A549 (cell line): ENCODE measurements at regions not wholly inside any gene's neighbourhood (a gene's known extent, or its start where the extent isn't known, plus 50 kb on each side); places are given as distances from the start of the nearest gene placed in this dataset.

Source experiments
- ATAC-seq, 2 experiments: fragments of 200-7000 bp in 1 of 2; fragments of >200 bp in 1 of 2; cut with Nextera tagmentation in 1 of 2; cut with Tn5 transposase in 1 of 2; 3 replicates each; pipeline versions ENCODE4 v1.8.0 to v1.9.1; 2018 to 2020; ENCODE audit warnings: mild to moderate bottlenecking in 1 of 2, moderate library complexity in 1 of 2
- CTCF ChIA-PET: fragments of 300-600 bp; sonication (Branson Sonifier 250); formaldehyde crosslinking; extraction: SDS; loops from one replicate; lab custom pipeline; 2021; ENCODE audit warnings: antibody characterized with exemption, inconsistent platforms; lab: Yijun Ruan, JAX
- POLR2A ChIA-PET: fragments of 350-600 bp; formaldehyde crosslinking; extraction: SDS; loops from one replicate; lab custom pipeline; 2021; ENCODE audit warnings: antibody characterized with exemption, inconsistent platforms; lab: Yijun Ruan, JAX
- DNase-seq, 2 experiments: peaks; one replicate each; pipeline versions ENCODE4 v3.0.0 to v3.0.0-alpha.2; 2011 to 2016; ENCODE audit warnings: low read depth in 1 of 2, low spot score in 1 of 2
- FAIRE-seq: peaks from 2 replicates; lab custom pipeline; 2011; peaks lifted over from hg19 to GRCh38; lab: Jason Lieb, UNC
- H3K27ac ChIP-seq, 2 experiments: fragments of >200 bp; sonication (Bioruptor Twin); formaldehyde crosslinking; 3 replicates each; pipeline ENCODE4 v1.5.1; 2016 to 2017
- H3K4me1 ChIP-seq: fragments of >200 bp; sonication (Bioruptor Twin); formaldehyde crosslinking; 3 replicates; pipeline ENCODE4 v1.6.1; 2016
- H3K4me2 ChIP-seq: fragments of >200 bp; sonication (Bioruptor Twin); formaldehyde crosslinking; 3 replicates; pipeline ENCODE4 v1.6.1; 2016
- H3K4me3 ChIP-seq: fragments of >200 bp; sonication (Bioruptor Twin); formaldehyde crosslinking; 3 replicates; pipeline ENCODE4 v1.5.1; 2016
- H3K9me3 ChIP-seq: fragments of >200 bp; sonication (Bioruptor Twin); formaldehyde crosslinking; 3 replicates; pipeline ENCODE4 v1.6.1; 2016
- FOSB ChIP-seq: fragments of 250-450 bp; sonication (Bioruptor Pico); IDR thresholded peaks from 2 replicates; pipeline ENCODE4 v1.5.0; 2020; ENCODE audit warnings: mild to moderate bottlenecking, moderate library complexity
- FOSL2 ChIP-seq, 2 experiments: fragments of 450-650 bp in 1 of 2; fragments of >200 bp in 1 of 2; sonication (Bioruptor Twin) in 1 of 2; formaldehyde crosslinking; IDR thresholded peaks; 2 replicates each; pipeline versions ENCODE4 v1.5.0 to v1.6.1; 2016 to 2020; ENCODE audit warnings: mild to moderate bottlenecking in 1 of 2, moderate library complexity in 1 of 2
- FOXS1 ChIP-seq: fragments of 250-450 bp; sonication (Bioruptor Pico); IDR thresholded peaks from 2 replicates; pipeline ENCODE4 v1.5.0; 2020; ENCODE audit warnings: mild to moderate bottlenecking, moderate library complexity
- HOXA7 ChIP-seq: fragments of 250-450 bp; sonication (Bioruptor Pico); IDR thresholded peaks from 2 replicates; pipeline ENCODE4 v1.5.0; 2020; ENCODE audit warnings: mild to moderate bottlenecking, moderate library complexity
- HOXB13 ChIP-seq: fragments of 250-450 bp; sonication (Bioruptor Pico); IDR thresholded peaks from 2 replicates; pipeline ENCODE4 v1.5.0; 2020; ENCODE audit warnings: low read depth, mild to moderate bottlenecking, moderate library complexity
- JUN ChIP-seq, 2 experiments: fragments of >200 bp; sonication (Bioruptor Twin); formaldehyde crosslinking; IDR thresholded peaks; 2 replicates in 1 of 2; 3 replicates in 1 of 2; pipeline ENCODE4 v1.6.1; 2016 to 2017
- NFE2L2 ChIP-seq: fragments of 150-350 bp; conservative IDR thresholded peaks from 2 replicates; pipeline ENCODE4 v1.6.1; 2014; ENCODE audit warnings: low read length
- NPAS2 ChIP-seq: fragments of 250-450 bp; sonication (Bioruptor Pico); IDR thresholded peaks from 2 replicates; pipeline ENCODE4 v1.8.0; 2022; ENCODE audit warnings: mild to moderate bottlenecking, moderate library complexity, borderline replicate concordance
- RARB ChIP-seq: fragments of 250-450 bp; sonication (Bioruptor Pico); IDR thresholded peaks from 2 replicates; pipeline ENCODE4 v1.8.0; 2021; ENCODE audit warnings: mild to moderate bottlenecking, moderate library complexity
- RCOR1 ChIP-seq: fragments of 150-350 bp; IDR thresholded peaks from 2 replicates; pipeline ENCODE4 v1.6.1; 2014; ENCODE audit warnings: antibody characterized with exemption, low read length, low read depth
- RFX5 ChIP-seq: fragments of 450-650 bp; IDR thresholded peaks from 2 replicates; pipeline ENCODE4 v1.7.1; 2014; ENCODE audit warnings: antibody characterized with exemption, mild to moderate bottlenecking, moderate library complexity
- RNF2 ChIP-seq: fragments of 200-600 bp; sonication (generic); IDR thresholded peaks from 2 replicates; pipeline ENCODE4 v1.6.1; 2016; ENCODE audit warnings: low read depth, mild to moderate bottlenecking, antibody characterized with exemption, moderate library complexity, borderline replicate concordance
- TP53 ChIP-seq: fragments of 250-450 bp; sonication (Bioruptor Pico); IDR thresholded peaks from 2 replicates; pipeline ENCODE4 v1.5.0; 2021; ENCODE audit warnings: mild to moderate bottlenecking, moderate library complexity
- ZSCAN20 ChIP-seq: fragments of 250-450 bp; sonication (Bioruptor Pico); IDR thresholded peaks from 2 replicates; pipeline ENCODE4 v1.8.0; 2022; ENCODE audit warnings: mild to moderate bottlenecking, moderate library complexity
- WGBS: methylation state at CpG from one replicate; pipeline ENCODE4 v1.1.6; 2017; ENCODE audit errors: missing lambda C conversion rate; 5-methylcytosine and 5-hydroxymethylcytosine counted together
- TF ChIP-seq, protein P1 (sequence below): fragments of 250-450 bp; sonication (Bioruptor Pico); IDR thresholded peaks from 2 replicates; pipeline ENCODE4 v1.5.0; 2021; ENCODE audit warnings: mild to moderate bottlenecking, moderate library complexity, borderline replicate concordance
- TF ChIP-seq, protein P2 (sequence below): fragments of >200 bp; sonication (Bioruptor Twin); formaldehyde crosslinking; IDR thresholded peaks from 2 replicates; pipeline ENCODE4 v1.6.1; 2016
- TF ChIP-seq, protein P3 (sequence below): fragments of >200 bp; sonication (Bioruptor Twin); formaldehyde crosslinking; IDR thresholded peaks from 3 replicates; pipeline ENCODE4 v1.6.1; 2016
- TF ChIP-seq, protein P4 (sequence below): fragments of >200 bp; sonication (Bioruptor Twin); formaldehyde crosslinking; IDR thresholded peaks from 3 replicates; pipeline ENCODE4 v1.5.1; 2016
- TF ChIP-seq, protein P5 (sequence below): IDR thresholded peaks from 2 replicates; pipeline ENCODE4 v1.6.1; 2012; ENCODE audit warnings: low read depth, borderline replicate concordance
- TF ChIP-seq, protein P6 (sequence below): fragments of 150-350 bp; IDR thresholded peaks from 2 replicates; pipeline ENCODE4 v1.6.1; 2014; ENCODE audit warnings: low read depth, mild to moderate bottlenecking, low read length
- TF ChIP-seq, protein P7 (sequence below): fragments of 200-600 bp; sonication (generic); IDR thresholded peaks from 2 replicates; pipeline ENCODE4 v1.6.1; 2016; ENCODE audit warnings: antibody characterized with exemption, mild to moderate bottlenecking, moderate library complexity

DNA sequence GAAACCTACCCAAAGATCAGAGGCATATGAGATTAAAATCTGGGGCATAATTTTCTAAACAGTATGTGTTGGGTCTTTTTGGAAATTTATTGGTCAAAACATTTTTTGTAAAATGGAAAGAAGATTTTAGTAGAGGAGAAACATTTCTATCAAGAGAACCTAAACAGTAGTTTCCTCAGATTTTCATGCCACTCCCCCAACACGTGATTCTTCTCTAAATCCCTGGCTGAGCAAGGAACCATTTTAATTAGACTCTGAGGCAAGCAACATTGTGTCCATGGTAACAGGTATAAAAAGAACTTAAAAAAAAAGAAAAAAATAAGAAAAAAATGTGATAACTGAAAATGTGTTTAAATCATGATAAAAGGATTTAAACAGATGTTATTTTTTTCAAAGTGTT, 1105.2 kb upstream of the ZEB2 start:
- WGBS = 83% methylated on average over 1 of the region's 1 CpG
- 0 out of 3 replicates have a peak, but pooled peaks cover 3% of the 10 kb centered on the region for H3K4me1 ChIP-seq
- TF ChIP-seq, protein P1, sequence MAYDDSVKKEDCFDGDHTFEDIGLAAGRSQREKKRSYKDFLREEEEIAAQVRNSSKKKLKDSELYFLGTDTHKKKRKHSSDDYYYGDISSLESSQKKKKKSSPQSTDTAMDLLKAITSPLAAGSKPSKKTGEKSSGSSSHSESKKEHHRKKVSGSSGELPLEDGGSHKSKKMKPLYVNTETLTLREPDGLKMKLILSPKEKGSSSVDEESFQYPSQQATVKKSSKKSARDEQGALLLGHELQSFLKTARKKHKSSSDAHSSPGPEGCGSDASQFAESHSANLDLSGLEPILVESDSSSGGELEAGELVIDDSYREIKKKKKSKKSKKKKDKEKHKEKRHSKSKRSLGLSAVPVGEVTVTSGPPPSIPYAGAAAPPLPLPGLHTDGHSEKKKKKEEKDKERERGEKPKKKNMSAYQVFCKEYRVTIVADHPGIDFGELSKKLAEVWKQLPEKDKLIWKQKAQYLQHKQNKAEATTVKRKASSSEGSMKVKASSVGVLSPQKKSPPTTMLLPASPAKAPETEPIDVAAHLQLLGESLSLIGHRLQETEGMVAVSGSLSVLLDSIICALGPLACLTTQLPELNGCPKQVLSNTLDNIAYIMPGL = no peak
- TF ChIP-seq RCOR1 = no peak
- TF ChIP-seq, protein P2, sequence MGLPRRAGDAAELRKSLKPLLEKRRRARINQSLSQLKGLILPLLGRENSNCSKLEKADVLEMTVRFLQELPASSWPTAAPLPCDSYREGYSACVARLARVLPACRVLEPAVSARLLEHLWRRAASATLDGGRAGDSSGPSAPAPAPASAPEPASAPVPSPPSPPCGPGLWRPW = no peak
- TF ChIP-seq, protein P3, sequence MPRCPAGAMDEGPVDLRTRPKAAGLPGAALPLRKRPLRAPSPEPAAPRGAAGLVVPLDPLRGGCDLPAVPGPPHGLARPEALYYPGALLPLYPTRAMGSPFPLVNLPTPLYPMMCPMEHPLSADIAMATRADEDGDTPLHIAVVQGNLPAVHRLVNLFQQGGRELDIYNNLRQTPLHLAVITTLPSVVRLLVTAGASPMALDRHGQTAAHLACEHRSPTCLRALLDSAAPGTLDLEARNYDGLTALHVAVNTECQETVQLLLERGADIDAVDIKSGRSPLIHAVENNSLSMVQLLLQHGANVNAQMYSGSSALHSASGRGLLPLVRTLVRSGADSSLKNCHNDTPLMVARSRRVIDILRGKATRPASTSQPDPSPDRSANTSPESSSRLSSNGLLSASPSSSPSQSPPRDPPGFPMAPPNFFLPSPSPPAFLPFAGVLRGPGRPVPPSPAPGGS = no peak
- TF ChIP-seq HOXA7 (CRISPR knock-in tag) = no peak
- no peak for TF ChIP-seq FOSB (CRISPR knock-in tag)
- TF ChIP-seq HOXB13 (CRISPR knock-in tag) = no peak
- no peak for TF ChIP-seq FOXS1 (CRISPR knock-in tag)
- TF ChIP-seq ZSCAN20 = no peak
- TF ChIP-seq, protein P4, sequence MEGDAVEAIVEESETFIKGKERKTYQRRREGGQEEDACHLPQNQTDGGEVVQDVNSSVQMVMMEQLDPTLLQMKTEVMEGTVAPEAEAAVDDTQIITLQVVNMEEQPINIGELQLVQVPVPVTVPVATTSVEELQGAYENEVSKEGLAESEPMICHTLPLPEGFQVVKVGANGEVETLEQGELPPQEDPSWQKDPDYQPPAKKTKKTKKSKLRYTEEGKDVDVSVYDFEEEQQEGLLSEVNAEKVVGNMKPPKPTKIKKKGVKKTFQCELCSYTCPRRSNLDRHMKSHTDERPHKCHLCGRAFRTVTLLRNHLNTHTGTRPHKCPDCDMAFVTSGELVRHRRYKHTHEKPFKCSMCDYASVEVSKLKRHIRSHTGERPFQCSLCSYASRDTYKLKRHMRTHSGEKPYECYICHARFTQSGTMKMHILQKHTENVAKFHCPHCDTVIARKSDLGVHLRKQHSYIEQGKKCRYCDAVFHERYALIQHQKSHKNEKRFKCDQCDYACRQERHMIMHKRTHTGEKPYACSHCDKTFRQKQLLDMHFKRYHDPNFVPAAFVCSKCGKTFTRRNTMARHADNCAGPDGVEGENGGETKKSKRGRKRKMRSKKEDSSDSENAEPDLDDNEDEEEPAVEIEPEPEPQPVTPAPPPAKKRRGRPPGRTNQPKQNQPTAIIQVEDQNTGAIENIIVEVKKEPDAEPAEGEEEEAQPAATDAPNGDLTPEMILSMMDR = no peak
- TF ChIP-seq JUN (IDR thresholded peaks at IDR 0.05) = no peak
- FAIRE-seq (no peak), DNase-seq (no peak), ATAC-seq (no peak)
- H3K4me2 ChIP-seq = no peak overlapping the region
- ChIA-PET CTCF (interaction anchor here (0.5 kb wide), 1 partner anchor 1194 kb away, joined by 4 read pairs; no protein-coding TSS in a partner anchor), POLR2A (no interaction called here)
- no peak overlapping the region for H3K4me3 ChIP-seq
- H3K27ac ChIP-seq = no peak overlapping the region
- H3K9me3 ChIP-seq = no peaks in the 10 kb centered on the region

DNA sequence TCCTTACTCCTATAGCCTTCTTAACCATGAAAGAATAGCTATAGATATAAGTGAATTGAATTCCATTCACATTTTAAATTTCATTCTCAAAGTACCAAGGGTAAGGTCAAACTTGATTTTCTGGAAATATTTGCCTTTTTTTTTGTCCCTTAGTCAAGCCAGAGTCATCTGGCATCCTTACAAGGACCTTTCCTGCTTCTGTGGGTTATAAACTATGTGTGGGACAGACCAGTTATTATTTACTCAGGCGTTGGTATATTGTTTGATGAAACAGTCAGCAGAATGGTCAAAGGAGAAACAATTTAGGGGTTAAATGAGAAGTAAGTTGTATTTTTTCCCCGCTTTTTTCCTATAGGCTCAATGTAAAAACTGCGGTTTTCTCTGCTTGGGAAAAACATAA, 1103.2 kb upstream of the ZEB2 start:
- ATAC-seq (no peak), DNase-seq (no peak), FAIRE-seq (no peak)
- Histone ChIP-seq H3K4me2 (no peak overlapping the region), H3K4me1 (0 out of 3 replicates have a peak, but pooled peaks cover 3% of the 10 kb centered on the region), H3K9me3 (no peaks in the 10 kb centered on the region), H3K27ac (no peak overlapping the region), H3K4me3 (no peak overlapping the region)
- WGBS = 59% methylated on average over 3 of the region's 3 CpGs
- ChIA-PET CTCF (no interaction called here), POLR2A (no interaction called here)
- no peak for TF ChIP-seq ZSCAN20
- TF ChIP-seq NFE2L2 = no peak
- no peak for TF ChIP-seq FOSL2 (IDR thresholded peaks at IDR 0.05)
- TF ChIP-seq FOSL2 (CRISPR knock-in tag; IDR thresholded peaks at IDR 0.05) = no peak
- TF ChIP-seq TP53 (CRISPR knock-in tag) = no peak
- no peak for TF ChIP-seq RARB (CRISPR knock-in tag)
- no peak for TF ChIP-seq RNF2
- TF ChIP-seq, protein P5, sequence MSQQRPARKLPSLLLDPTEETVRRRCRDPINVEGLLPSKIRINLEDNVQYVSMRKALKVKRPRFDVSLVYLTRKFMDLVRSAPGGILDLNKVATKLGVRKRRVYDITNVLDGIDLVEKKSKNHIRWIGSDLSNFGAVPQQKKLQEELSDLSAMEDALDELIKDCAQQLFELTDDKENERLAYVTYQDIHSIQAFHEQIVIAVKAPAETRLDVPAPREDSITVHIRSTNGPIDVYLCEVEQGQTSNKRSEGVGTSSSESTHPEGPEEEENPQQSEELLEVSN = no peak
- TF ChIP-seq, protein P1 = no peak
- TF ChIP-seq, protein P6, sequence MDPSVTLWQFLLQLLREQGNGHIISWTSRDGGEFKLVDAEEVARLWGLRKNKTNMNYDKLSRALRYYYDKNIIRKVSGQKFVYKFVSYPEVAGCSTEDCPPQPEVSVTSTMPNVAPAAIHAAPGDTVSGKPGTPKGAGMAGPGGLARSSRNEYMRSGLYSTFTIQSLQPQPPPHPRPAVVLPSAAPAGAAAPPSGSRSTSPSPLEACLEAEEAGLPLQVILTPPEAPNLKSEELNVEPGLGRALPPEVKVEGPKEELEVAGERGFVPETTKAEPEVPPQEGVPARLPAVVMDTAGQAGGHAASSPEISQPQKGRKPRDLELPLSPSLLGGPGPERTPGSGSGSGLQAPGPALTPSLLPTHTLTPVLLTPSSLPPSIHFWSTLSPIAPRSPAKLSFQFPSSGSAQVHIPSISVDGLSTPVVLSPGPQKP = no peak
- no peak for TF ChIP-seq RFX5
- TF ChIP-seq, protein P3 = no peak
- TF ChIP-seq, protein P7, sequence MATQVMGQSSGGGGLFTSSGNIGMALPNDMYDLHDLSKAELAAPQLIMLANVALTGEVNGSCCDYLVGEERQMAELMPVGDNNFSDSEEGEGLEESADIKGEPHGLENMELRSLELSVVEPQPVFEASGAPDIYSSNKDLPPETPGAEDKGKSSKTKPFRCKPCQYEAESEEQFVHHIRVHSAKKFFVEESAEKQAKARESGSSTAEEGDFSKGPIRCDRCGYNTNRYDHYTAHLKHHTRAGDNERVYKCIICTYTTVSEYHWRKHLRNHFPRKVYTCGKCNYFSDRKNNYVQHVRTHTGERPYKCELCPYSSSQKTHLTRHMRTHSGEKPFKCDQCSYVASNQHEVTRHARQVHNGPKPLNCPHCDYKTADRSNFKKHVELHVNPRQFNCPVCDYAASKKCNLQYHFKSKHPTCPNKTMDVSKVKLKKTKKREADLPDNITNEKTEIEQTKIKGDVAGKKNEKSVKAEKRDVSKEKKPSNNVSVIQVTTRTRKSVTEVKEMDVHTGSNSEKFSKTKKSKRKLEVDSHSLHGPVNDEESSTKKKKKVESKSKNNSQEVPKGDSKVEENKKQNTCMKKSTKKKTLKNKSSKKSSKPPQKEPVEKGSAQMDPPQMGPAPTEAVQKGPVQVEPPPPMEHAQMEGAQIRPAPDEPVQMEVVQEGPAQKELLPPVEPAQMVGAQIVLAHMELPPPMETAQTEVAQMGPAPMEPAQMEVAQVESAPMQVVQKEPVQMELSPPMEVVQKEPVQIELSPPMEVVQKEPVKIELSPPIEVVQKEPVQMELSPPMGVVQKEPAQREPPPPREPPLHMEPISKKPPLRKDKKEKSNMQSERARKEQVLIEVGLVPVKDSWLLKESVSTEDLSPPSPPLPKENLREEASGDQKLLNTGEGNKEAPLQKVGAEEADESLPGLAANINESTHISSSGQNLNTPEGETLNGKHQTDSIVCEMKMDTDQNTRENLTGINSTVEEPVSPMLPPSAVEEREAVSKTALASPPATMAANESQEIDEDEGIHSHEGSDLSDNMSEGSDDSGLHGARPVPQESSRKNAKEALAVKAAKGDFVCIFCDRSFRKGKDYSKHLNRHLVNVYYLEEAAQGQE = no peak
- no peak for TF ChIP-seq NPAS2 (CRISPR knock-in tag)
